Stimulated activated effector memory CD8-positive, alpha-beta T cell treated with anti-CD3 and anti-CD28 coated beads, Interleukin-12 subunit alpha, Interleukin-12 subunit beta, amount 100 ng/mL, for 72 hours (primary cell): ENCODE measurements at regions not wholly inside any gene's neighbourhood (a gene's known extent, or its start where the extent isn't known, plus 50 kb on each side); places are given as distances from the start of the nearest gene placed in this dataset.
A peak's percentile ranks its signal among the peaks of the same experiment; 100 is the strongest.
"Not testable (repeated sequence)": the region's sequence is repeated elsewhere in the genome, so short reads cannot be mapped to it uniquely, and the experiment has no call there.

Experiments used
- ATAC-seq: fragments of 150-1000 bp; cut with Tn5 transposase; 2 replicates; pipeline ENCODE4 v1.10.0; 2021
- DNase-seq, 2 donors: peaks; one replicate each; pipeline ENCODE4 v3.0.0; 2021 to 2022; ENCODE audit warnings: low spot score in 2 of 2
- H3K27ac Mint-ChIP-seq: one replicate; pipeline ENCODE4 v1.8.0; 2022; ENCODE audit warnings: mild to moderate bottlenecking, mixed read lengths
- H3K36me3 Mint-ChIP-seq: one replicate; pipeline ENCODE4 v1.8.0; 2022; ENCODE audit warnings: mild to moderate bottlenecking, mixed read lengths
- H3K4me1 Mint-ChIP-seq: one replicate; pipeline ENCODE4 v1.8.0; 2022; ENCODE audit warnings: mixed read lengths
- H3K4me3 Mint-ChIP-seq: one replicate; pipeline ENCODE4 v1.8.0; 2022; ENCODE audit warnings: mild to moderate bottlenecking, mixed read lengths
- H3K9me3 Mint-ChIP-seq: one replicate; pipeline ENCODE4 v1.8.0; 2022; ENCODE audit warnings: mixed read lengths

DNA sequence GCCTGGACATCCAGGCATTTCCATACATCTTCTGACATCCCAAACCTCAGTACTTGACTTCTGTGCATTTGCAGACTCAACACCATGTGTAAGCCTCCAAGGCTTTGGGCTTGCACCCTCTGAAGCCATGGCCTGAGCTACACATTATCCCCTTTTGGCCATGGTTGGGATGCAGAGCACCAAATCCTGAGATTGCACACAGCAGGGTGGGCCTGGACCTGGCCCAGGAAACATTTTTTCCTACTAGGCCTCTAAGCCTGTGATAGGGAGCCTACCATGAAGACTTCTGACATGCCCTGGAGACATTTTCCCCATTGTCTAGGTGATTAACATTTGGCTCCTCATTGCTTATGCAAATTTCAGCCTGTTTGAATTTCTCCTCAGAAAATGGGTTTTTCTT, 853.4 kb upstream of the SPRY2 start:
- H3K4me1 Mint-ChIP-seq, result no peaks in the 10 kb centered on the region
- H3K9me3 Mint-ChIP-seq, result peaks cover 14% of the 10 kb centered on the region
- ATAC-seq (no peak), DNase-seq (no peak)
- no peak overlapping the region for H3K27ac Mint-ChIP-seq
- no peak overlapping the region for H3K4me3 Mint-ChIP-seq
- no peaks in the 10 kb centered on the region for H3K36me3 Mint-ChIP-seq

- ATAC-seq (no peak), DNase-seq (no peak)
- Mint-ChIP-seq H3K27ac (no peak overlapping the region), H3K36me3 (no peaks in the 10 kb centered on the region), H3K4me1 (no peaks in the 10 kb centered on the region), H3K9me3 (no peaks in the 10 kb centered on the region), H3K4me3 (no peak overlapping the region)
Observed at GRCh38 chr13:81184556-81185265, 843.8 kb upstream of the SPRY2 start.

GRCh38 chr13:81172603-81173002, 831.7 kb upstream of the SPRY2 start:
- ATAC-seq (no peak), DNase-seq (no peak)
- Mint-ChIP-seq H3K9me3 (no peaks in the 10 kb centered on the region), H3K27ac (no peak overlapping the region), H3K4me1 (no peaks in the 10 kb centered on the region), H3K36me3 (no peaks in the 10 kb centered on the region), H3K4me3 (no peak overlapping the region)

- Mint-ChIP-seq H3K36me3 (no peaks in the 10 kb centered on the region), H3K4me3 (no peak overlapping the region), H3K4me1 (no peaks in the 10 kb centered on the region), H3K9me3 (peaks cover 7% of the 10 kb centered on the region), H3K27ac (no peak overlapping the region)
- ATAC-seq (no peak), DNase-seq (no peak)
Observed at GRCh38 chr13:81171065-81171647, 830.2 kb upstream of the SPRY2 start.

- not testable (repeated sequence) for H3K36me3 Mint-ChIP-seq, H3K4me1 Mint-ChIP-seq, H3K4me3 Mint-ChIP-seq, DNase-seq, ATAC-seq, H3K27ac Mint-ChIP-seq
- H3K9me3 Mint-ChIP-seq, result peaks cover 13% of the 10 kb centered on the region
Observed at GRCh38 chr13:81163823-81164222, 822.9 kb upstream of the SPRY2 start.

GRCh38 chr13:81153478-81153877, 812.6 kb upstream of the SPRY2 start:
- H3K36me3 Mint-ChIP-seq, result no peaks in the 10 kb centered on the region
- peaks cover 5% of the 10 kb centered on the region for H3K9me3 Mint-ChIP-seq
- no peak for ATAC-seq
- DNase-seq, result no peak
- H3K27ac Mint-ChIP-seq, result no peak overlapping the region
- H3K4me1 Mint-ChIP-seq, result no peaks in the 10 kb centered on the region
- H3K4me3 Mint-ChIP-seq, result no peak overlapping the region

DNA sequence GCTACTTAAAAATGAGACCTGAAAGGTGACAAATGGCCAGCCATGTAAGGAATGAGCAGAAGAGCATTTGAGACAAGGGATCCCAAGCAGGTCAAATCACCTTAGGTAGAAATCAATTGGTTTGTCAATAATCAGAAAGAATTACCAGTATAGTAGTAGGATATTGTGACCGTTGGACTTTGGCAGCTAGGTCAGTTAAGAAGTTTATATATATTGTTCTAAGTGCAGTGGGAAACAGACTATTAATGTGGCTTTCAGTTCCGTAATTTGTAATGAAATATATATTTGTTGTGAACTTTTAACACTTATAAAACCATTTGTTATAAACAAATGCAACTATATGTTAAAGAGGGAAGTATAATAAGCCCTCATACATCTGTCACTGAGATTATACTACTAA, 807.9 kb upstream of the SPRY2 start:
- Mint-ChIP-seq H3K9me3 (peaks cover 10% of the 10 kb centered on the region), H3K27ac (no peak overlapping the region), H3K36me3 (no peaks in the 10 kb centered on the region), H3K4me3 (no peak overlapping the region), H3K4me1 (no peaks in the 10 kb centered on the region)
- DNase-seq, result no peak
- ATAC-seq, result no peak

DNA sequence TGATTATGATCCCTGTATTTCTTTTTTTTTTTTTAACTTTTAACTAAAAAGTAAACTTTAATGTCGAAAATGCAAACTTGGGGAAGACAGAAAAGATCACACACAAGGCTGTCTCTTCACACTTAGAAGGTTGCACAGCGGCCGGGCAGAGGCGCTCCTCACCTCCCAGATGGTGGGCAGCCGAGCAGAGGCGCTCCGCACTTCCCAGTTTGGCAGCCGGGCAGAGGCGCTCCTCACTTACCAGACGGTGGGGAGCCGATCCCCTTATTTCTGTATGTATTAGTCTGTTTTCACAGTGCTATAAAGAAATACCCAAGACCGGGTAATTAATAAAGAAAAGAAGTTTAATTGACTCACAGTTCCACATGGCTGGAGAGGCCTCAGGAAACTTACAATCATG, 805.6 kb upstream of the SPRY2 start:
- not testable (repeated sequence) for DNase-seq, H3K36me3 Mint-ChIP-seq, H3K4me3 Mint-ChIP-seq, ATAC-seq, H3K27ac Mint-ChIP-seq, H3K4me1 Mint-ChIP-seq
- peaks cover 12% of the 10 kb centered on the region for H3K9me3 Mint-ChIP-seq

DNA sequence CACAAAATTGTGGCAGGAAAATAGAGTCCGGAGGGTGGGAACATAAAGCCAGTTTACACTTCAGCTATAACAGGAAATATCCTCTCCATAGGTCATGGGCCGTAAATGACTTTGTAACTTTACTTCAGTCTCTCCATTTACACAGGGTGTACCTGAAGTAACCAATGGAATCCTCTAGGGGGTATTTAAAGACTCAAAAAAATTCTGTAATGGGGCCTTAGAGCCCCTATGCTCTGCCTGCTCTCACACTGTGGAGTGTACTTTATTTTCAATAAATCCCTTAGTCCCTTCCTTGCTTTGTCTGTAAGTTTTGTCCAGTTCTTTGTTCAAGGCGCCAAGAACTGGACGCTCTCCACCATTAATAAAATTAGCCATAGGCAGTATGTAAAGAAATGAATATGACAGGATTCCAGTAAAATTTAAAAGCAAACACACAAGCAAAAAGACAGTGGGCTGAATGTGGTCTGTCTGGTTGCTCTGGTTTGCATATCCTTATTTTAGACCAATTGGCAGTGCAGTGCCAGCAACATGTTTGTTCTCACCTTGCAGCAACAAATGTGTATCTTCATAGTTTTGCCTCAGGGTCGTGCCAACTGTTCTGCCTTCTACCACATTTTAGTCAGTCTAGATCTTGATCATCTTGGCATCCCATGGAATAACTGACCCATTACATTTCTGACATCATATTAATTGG, 801.5 kb upstream of the SPRY2 start:
- Mint-ChIP-seq H3K4me1 (no peaks in the 10 kb centered on the region), H3K9me3 (peaks cover 5% of the 10 kb centered on the region), H3K4me3 (no peak overlapping the region), H3K36me3 (no peaks in the 10 kb centered on the region), H3K27ac (no peak overlapping the region)
- DNase-seq, result no peak
- ATAC-seq, result no peak

- no peak for ATAC-seq
- Mint-ChIP-seq H3K36me3 (no peaks in the 10 kb centered on the region), H3K4me3 (no peak overlapping the region), H3K9me3 (peaks cover 2% of the 10 kb centered on the region), H3K4me1 (no peaks in the 10 kb centered on the region), H3K27ac (no peak overlapping the region)
- DNase-seq, result no peak
Observed at GRCh38 chr13:81140675-81141074, 799.7 kb upstream of the SPRY2 start.

GRCh38 chr13:81139987-81140386, 799.1 kb upstream of the SPRY2 start:
- no peak overlapping the region for H3K27ac Mint-ChIP-seq
- DNase-seq (no peak), ATAC-seq (no peak)
- H3K4me1 Mint-ChIP-seq, result no peaks in the 10 kb centered on the region
- no peak overlapping the region for H3K4me3 Mint-ChIP-seq
- no peaks in the 10 kb centered on the region for H3K36me3 Mint-ChIP-seq
- H3K9me3 Mint-ChIP-seq, result peaks cover 2% of the 10 kb centered on the region

- DNase-seq (no peak), ATAC-seq (no peak)
- Mint-ChIP-seq H3K36me3 (no peaks in the 10 kb centered on the region), H3K4me1 (no peaks in the 10 kb centered on the region), H3K4me3 (no peak overlapping the region), H3K9me3 (peaks cover 2% of the 10 kb centered on the region), H3K27ac (no peak overlapping the region)
Observed at GRCh38 chr13:81138353-81138980, 797.5 kb upstream of the SPRY2 start.

- Mint-ChIP-seq H3K36me3 (no peaks in the 10 kb centered on the region), H3K9me3 (peaks cover 6% of the 10 kb centered on the region), H3K4me1 (no peaks in the 10 kb centered on the region), H3K27ac (no peak overlapping the region), H3K4me3 (no peak overlapping the region)
- ATAC-seq (no peak), DNase-seq (no peak)
Observed at GRCh38 chr13:81133066-81133465, 792.1 kb upstream of the SPRY2 start.

DNA sequence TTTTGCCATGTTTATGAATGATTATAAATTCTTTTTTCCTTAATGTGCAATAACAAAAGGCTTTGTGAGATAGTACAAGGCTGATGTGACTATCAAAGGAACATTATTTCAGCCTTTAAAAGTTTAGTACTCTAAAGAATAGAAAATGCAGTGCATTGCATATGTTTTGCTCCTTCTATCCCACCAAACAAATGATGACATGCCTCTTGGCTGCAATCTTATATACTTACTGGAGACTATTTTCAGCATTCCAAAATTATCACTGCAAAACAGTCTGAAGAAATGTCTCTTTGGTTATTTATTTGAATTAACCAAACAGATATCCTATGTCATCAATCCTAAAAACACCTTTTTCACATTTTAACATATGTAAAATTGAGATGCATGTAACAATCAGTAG, 776.5 kb upstream of the SPRY2 start:
- ATAC-seq (no peak), DNase-seq (no peak)
- Mint-ChIP-seq H3K4me1 (no peaks in the 10 kb centered on the region), H3K4me3 (no peak overlapping the region), H3K36me3 (no peaks in the 10 kb centered on the region), H3K9me3 (no peaks in the 10 kb centered on the region), H3K27ac (no peak overlapping the region)

- peak overlapping the region; percentile 11 for H3K4me3 Mint-ChIP-seq
- no peak for DNase-seq
- no peaks in the 10 kb centered on the region for H3K9me3 Mint-ChIP-seq
Observed at GRCh38 chr13:81116461-81117282, 775.7 kb upstream of the SPRY2 start.

More at GRCh38 chr13:81116461-81117282, 775.7 kb upstream of the SPRY2 start:
- H3K27ac Mint-ChIP-seq, result no peak overlapping the region
- H3K4me1 Mint-ChIP-seq, result no peaks in the 10 kb centered on the region
- no peaks in the 10 kb centered on the region for H3K36me3 Mint-ChIP-seq
- ATAC-seq, result peak; percentile 34
